HS-27A (cell line): ENCODE measurements at regions not wholly inside any gene's neighbourhood (a gene's known extent, or its start where the extent isn't known, plus 50 kb on each side); places are given as distances from the start of the nearest gene placed in this dataset.
A peak's percentile ranks its signal among the peaks of the same experiment; 100 is the strongest.

Source experiments
- DNase-seq: peaks from one replicate; pipeline ENCODE4 v3.0.0-alpha.2; 2012; ENCODE audit warnings: low read depth, missing footprints

- peak; percentile 94 for DNase-seq
Measured at GRCh38 chr5:13477118-13477737, 467.3 kb downstream of the DNAH5 start.

DNA sequence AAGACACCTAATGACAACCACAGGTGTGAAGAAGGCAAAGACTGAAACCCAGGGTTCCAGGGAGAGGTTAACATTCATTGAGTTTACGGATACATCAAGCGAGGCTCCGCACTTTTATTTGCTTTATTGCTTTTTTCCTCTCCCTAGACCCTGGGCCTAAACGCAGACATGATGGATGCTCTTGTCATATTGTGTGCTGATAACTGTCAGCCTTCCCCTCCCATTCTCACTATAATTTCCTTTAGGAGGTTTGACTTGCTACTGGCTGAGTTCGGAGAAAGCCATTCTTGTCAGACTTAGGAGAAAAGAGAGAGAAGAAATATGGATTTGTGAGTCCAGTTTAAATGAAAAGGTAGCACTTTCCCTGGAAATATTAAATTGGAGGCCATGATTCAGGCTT lies 471.6 kb downstream of the DNAH5 start:
- no peak for DNase-seq

GRCh38 chr5:13470975-13471374 lies 473.5 kb downstream of the DNAH5 start:
- no peak for DNase-seq

- DNase-seq: no peak
Measured at GRCh38 chr5:13470263-13470662, 474.2 kb downstream of the DNAH5 start.

GRCh38 chr5:13464532-13465193 lies 479.8 kb downstream of the DNAH5 start:
- DNase-seq: no peak

DNA sequence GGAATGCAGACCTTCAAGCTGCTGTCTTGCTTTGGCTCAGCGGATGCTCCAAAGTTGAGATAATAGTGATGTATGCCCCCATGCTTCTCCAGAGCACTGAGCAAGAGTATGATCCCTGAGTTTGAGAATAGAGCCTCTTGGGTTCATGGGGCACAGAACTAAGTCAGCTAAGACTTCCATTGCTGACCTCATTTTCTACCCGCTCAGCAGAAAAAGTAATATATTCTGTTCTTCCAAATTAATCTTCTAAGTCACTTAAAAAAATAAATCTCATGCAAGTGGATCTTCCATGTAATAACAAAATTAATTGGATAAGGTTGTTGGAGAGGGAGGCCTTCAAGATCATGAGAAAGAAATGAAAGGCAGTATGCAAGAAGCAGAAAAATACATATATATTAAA lies 483.9 kb downstream of the DNAH5 start:
- DNase-seq: no peak

GRCh38 chr5:13454050-13454449 lies 490.4 kb downstream of the DNAH5 start:
- no peak for DNase-seq

DNA sequence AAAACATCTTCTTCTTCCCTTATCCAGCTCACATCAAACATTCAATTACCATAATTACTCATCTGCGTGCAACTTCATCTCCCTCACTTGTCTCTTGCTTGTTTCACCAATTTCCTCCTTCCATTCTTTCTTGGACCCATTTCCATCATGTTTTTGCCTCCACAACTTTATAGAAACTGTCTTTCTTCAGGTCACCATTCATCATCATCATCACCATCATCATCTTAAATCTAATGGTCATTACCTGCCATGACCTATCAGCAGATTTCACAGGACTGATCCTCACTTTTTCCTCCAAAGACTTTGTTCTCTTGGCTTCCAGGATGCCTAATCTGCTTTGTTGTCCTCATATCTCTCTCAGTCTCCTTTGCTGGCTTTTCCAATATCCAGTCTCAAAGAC lies 495.6 kb downstream of the DNAH5 start:
- DNase-seq: no peak

DNA sequence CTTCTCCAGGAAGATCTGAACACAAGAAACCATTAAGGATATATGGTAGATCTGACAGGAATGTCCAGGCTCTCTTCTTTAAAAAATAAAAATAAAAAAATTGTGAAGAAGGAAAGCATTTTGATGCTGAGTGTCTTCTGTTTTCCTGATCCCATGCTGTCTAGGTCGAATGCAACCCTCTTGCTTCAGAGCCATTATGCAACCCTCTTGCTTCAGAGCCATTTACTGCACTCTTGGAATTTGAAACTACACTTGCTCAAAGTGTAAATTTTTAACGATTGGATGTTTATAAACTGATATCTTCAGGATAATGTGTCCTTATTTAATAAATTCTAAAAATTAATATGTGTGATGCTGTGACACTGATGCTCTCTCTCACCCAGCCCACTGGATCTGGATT lies 505.1 kb downstream of the DNAH5 start:
- no peak for DNase-seq

- no peak for DNase-seq
Measured at GRCh38 chr5:13427827-13428557, 516.5 kb downstream of the DNAH5 start.

DNA sequence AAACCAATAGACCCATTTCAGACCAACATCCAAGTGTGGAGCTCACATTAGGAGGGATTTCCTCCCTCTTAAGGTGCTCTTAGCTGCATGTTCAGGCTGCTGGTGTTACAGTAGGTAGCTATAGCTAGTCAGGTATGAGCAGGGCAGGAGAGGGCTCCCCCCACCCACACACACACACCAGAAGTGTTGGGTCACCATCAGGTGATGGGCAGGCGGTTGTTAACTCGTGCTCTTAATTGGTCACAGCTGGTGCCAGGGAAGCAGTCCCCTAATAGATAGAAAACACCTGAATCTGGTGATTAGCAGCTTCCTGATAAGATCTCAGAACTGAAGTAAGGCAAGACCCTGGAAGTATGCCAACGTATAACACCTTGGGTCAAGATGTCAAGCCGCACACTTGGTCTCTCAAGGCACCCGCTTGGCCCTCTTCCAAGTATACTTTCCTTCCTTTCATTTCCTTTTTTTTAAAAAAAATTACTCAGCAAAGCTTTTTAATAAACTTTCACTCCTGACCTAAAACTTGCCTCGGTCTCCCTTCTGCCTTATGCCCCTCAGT lies 532.4 kb downstream of the DNAH5 start:
- DNase-seq: no peak

- peak; percentile 75 for DNase-seq
Measured at GRCh38 chr5:13408616-13409015, 535.9 kb downstream of the DNAH5 start.

DNA sequence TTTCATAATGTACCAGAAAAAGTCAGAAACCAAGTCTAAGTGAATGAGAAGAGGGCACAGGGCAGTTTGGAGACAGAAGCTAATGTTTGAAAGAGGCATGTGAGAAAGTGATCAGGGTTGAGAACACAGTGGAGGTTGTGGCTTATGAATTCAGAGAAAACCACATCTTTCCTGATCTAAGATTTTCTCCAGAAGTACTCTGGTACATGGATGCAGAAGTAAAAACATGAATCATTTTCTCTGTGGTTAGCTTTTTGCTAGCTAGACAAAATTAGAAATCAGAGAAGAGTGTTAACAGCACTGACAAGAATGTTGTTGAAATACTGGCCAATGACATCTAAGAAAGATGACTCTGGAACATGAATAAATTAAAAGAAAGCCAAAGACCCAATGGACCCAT lies 541.1 kb downstream of the DNAH5 start:
- no peak for DNase-seq

- DNase-seq: peak; percentile 17
Measured at GRCh38 chr5:13385066-13385465, 559.4 kb downstream of the DNAH5 start.

GRCh38 chr5:13382232-13382631 lies 562.3 kb downstream of the DNAH5 start:
- no peak for DNase-seq

DNA sequence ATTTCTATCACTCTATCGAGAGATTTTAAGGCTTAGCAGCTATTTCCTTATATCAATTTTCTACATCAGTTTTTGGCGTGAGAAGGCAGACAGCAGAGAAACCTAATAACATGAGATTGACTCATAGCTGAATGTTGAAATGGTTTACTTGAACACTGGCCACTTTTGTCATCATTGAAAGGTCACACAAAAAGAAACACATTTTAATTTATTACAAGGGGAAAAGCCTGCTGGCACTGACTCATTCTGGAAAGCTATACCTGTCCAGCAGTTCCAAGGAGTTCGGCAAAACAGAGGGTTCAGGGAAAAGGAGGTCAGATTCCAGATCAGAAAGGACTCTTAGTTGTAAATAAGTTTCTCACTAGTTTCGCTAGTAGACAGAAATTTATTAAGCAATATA lies 566.4 kb downstream of the DNAH5 start:
- DNase-seq: no peak

DNA sequence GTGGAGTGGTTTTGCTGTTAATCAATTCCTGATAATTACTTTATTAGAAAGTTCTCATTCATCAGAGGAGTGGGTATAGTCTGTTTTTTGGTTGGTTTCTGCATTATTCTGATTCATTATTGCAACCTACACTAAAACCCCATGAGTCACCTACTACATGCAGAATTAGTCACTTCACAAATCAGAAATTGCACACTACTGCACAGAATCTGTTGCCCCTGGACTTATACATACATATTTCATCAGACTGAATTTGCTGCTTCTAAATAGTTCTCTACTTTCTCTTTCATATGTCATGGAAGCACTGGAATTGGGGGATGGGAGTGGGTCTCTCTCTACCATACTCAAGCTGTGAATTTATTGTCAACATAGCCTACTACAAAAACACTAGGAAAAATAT lies 585.1 kb downstream of the DNAH5 start:
- no peak for DNase-seq

GRCh38 chr5:13358342-13358741 lies 586.1 kb downstream of the DNAH5 start:
- no peak for DNase-seq

- no peak for DNase-seq
Measured at GRCh38 chr5:13357929-13358328, 586.6 kb downstream of the DNAH5 start.

- DNase-seq: no peak
Measured at GRCh38 chr5:13356226-13356625, 588.3 kb downstream of the DNAH5 start.

- no peak for DNase-seq
Measured at GRCh38 chr5:13354611-13355010, 589.9 kb downstream of the DNAH5 start.

- DNase-seq: no peak
Measured at GRCh38 chr5:13350767-13351166, 593.7 kb downstream of the DNAH5 start.

DNA sequence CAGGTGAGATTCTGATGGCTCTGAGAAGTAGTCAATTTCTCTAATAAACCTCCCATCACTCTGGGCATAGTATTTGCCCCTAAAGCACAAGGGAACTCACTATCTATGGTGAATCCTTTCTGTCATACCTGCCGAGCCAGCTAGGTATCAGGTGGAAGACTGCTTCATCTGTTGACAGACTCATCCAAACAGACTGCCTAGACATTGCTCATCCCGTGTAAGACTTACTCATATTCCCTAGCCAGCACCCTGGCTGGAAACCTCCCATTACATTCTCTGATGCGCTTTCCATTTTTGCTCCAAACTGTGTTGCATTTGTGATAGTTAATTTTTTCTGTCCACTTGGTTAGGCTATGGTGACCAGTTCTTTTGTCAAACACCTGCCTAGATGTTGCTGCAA lies 595.9 kb downstream of the DNAH5 start:
- DNase-seq: no peak
